ENCODE measurements at regions not wholly inside any gene's neighbourhood (a gene's known extent, or its start where the extent isn't known, plus 50 kb on each side); places are given as distances from the start of the nearest gene placed in this dataset.
A peak's percentile ranks its signal among the peaks of the same experiment; 100 is the strongest.

DNA sequence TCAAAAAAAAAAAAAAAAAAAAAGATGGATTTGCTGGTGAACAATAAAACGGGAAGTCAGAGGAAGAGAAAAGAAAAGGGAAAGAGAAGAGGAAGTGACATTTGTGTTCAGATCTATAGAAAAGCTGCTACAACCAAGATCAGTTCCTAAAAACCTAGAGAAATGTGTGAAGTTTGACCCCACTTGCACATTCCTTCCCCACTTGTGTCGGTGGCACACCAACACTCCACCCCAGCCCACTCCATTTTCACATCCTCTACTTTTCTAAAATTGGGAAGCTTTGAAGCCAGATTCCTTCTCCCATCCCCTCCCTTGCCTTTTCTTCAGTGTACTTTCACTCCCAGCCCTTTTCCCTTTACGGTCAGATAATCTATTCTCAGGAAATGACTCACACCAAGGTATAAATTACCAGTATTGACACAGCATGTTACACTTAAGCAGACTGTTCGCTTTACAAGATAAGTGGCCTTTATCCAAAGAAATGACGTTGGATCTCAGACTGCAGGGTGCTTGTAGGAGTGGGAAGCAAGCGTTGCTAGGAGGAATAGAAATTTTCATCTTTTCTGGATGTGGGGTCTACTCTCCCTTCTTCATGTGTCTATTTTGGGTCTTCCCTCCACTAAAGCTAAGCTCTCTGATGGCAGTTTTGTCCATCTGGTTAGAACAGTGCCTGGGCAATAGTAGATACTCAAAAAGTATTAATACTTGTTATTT lies 92.5 kb upstream of the ADGRF1 start (continued):
- TF ChIP-seq ZBTB40 (IDR thresholded peaks at IDR 0.05) (no peak), ZBTB40 (CRISPR knock-in tag; IDR thresholded peaks at IDR 0.05) (no peak), SMAD3 (CRISPR knock-in tag; IDR thresholded peaks at IDR 0.05) (peak; percentile 78; the same call in 1 of the 2 replicates), ZNF205 (CRISPR knock-in tag; IDR thresholded peaks at IDR 0.05) (peak; percentile 53; the same call in 1 of the 2 replicates), HNF1B (CRISPR knock-in tag; IDR thresholded peaks at IDR 0.05) (peak; percentile 46; the same call in 1 of the 2 replicates), SETDB1 (CRISPR knock-in tag; IDR thresholded peaks at IDR 0.05; ENCODE audit: borderline replicate concordance) (no peak), DNMT1 (CRISPR knock-in tag; IDR thresholded peaks at IDR 0.05) (no peak), KLF13 (CRISPR knock-in tag; IDR thresholded peaks at IDR 0.05) (no peak), ZNF737 (CRISPR knock-in tag; IDR thresholded peaks at IDR 0.05; ENCODE audit: borderline replicate concordance) (no peak), EZH2 (conservative IDR thresholded peaks at IDR 0.05; ENCODE audit: low read depth, low read length) (no peak), ZFX (CRISPR knock-in tag; IDR thresholded peaks at IDR 0.05; ENCODE audit: low read depth) (no peak)
- TF ChIP-seq, protein P1, sequence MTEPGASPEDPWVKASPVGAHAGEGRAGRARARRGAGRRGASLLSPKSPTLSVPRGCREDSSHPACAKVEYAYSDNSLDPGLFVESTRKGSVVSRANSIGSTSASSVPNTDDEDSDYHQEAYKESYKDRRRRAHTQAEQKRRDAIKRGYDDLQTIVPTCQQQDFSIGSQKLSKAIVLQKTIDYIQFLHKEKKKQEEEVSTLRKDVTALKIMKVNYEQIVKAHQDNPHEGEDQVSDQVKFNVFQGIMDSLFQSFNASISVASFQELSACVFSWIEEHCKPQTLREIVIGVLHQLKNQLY (CRISPR knock-in tag; IDR thresholded peaks at IDR 0.05) = peak; percentile 37; the same call in 1 of the 2 replicates
- TF ChIP-seq, protein P2, sequence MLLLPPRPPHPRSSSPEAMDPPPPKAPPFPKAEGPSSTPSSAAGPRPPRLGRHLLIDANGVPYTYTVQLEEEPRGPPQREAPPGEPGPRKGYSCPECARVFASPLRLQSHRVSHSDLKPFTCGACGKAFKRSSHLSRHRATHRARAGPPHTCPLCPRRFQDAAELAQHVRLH (CRISPR knock-in tag; IDR thresholded peaks at IDR 0.05; ENCODE audit: borderline replicate concordance, low read depth) = no peak
- TF ChIP-seq, protein P3, sequence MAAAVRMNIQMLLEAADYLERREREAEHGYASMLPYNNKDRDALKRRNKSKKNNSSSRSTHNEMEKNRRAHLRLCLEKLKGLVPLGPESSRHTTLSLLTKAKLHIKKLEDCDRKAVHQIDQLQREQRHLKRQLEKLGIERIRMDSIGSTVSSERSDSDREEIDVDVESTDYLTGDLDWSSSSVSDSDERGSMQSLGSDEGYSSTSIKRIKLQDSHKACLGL (CRISPR knock-in tag; IDR thresholded peaks at IDR 0.05) = no peak
